Activated CD8-positive, alpha-beta T cell treated with anti-CD3 and anti-CD28 coated beads for 36 hours (primary cell): ENCODE measurements at regions not wholly inside any gene's neighbourhood (a gene's known extent, or its start where the extent isn't known, plus 50 kb on each side); places are given as distances from the start of the nearest gene placed in this dataset.

Experiments used
- ATAC-seq: fragments of 200-7000 bp; cut with Tn5 transposase; one replicate; pipeline ENCODE4 v1.10.0; 2021; ENCODE audit warnings: mild to moderate bottlenecking, moderate library complexity
- CTCF ChIA-PET: fragments of 350-600 bp; sonication (Branson Sonifier 250); formaldehyde crosslinking; loops from one replicate; lab custom pipeline; 2021; ENCODE audit warnings: antibody characterized with exemption; lab: Charles Lee
- POLR2A ChIA-PET: fragments of 350-600 bp; sonication (Branson Sonifier 250); formaldehyde crosslinking; loops from one replicate; lab custom pipeline; 2021; ENCODE audit warnings: antibody characterized with exemption; lab: Charles Lee
- DNase-seq: peaks from one replicate; pipeline ENCODE4 v3.0.0-alpha.2; 2020
- H3K27ac Mint-ChIP-seq: one replicate; pipeline ENCODE4 v1.8.0; 2021; ENCODE audit warnings: mild to moderate bottlenecking, mixed read lengths
- H3K27me3 Mint-ChIP-seq: one replicate; pipeline ENCODE4 v1.8.0; 2021; ENCODE audit warnings: mixed read lengths
- H3K36me3 Mint-ChIP-seq: one replicate; pipeline ENCODE4 v1.8.0; 2021; ENCODE audit warnings: low read depth, mixed read lengths
- H3K4me1 Mint-ChIP-seq: one replicate; pipeline ENCODE4 v1.8.0; 2021; ENCODE audit warnings: low read depth, mixed read lengths
- H3K4me3 Mint-ChIP-seq: one replicate; pipeline ENCODE4 v1.8.0; 2021; ENCODE audit warnings: mild to moderate bottlenecking, moderate library complexity, mixed read lengths
- H3K9me3 Mint-ChIP-seq: one replicate; pipeline ENCODE4 v1.8.0; 2021; ENCODE audit warnings: mixed read lengths
- CTCF ChIP-seq: fragments of 200-600 bp; IDR thresholded peaks from one replicate; pipeline ENCODE4 v1.8.0; 2022; ENCODE audit warnings: antibody characterized with exemption, mild to moderate bottlenecking
- intact Hi-C: fragments of 100-400 bp; cut with micrococcal nuclease; formaldehyde crosslinking; loops from one replicate; pipeline ENCODE4 v1.10.0; 2022

DNA sequence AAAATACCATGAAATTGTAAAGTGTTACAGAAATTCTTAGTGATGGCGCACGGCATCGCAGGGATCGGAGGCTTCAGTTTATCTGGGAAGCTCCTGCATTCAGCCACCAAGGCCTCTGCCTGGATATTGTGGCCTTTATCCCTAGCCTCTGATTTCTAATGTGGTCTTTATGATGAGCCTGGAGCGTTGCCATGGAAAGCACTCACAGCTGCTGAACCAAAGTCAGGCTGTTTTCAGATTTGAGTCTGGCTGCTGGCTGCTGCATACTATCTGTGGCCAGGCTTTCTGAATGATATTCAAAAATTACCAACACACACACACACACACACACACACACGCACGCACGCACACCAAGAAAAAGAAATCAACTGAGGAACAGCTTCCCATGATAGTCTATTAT lies 101.1 kb upstream of the ZNF366 start:
- Mint-ChIP-seq H3K9me3 (no peaks in the 10 kb centered on the region), H3K4me1 (no peaks in the 10 kb centered on the region), H3K4me3 (no peak overlapping the region), H3K27me3 (peaks cover 6% of the 10 kb centered on the region), H3K27ac (no peak overlapping the region), H3K36me3 (no peaks in the 10 kb centered on the region)
- TF ChIP-seq CTCF, result no peak
- ChIA-PET CTCF (interaction anchor here (1.7 kb wide), 1 partner anchor 12 kb away, joined by 4 read pairs; no protein-coding TSS in a partner anchor), POLR2A (no interaction called here)
- intact Hi-C loops, result no loop called here
- ATAC-seq, result no peak
- DNase-seq, result no peak

GRCh38 chr5:72607381-72607780 lies 100.2 kb upstream of the ZNF366 start:
- intact Hi-C loops, result no loop called here
- POLR2A ChIA-PET, result no interaction called here
- Mint-ChIP-seq H3K36me3 (no peaks in the 10 kb centered on the region), H3K4me3 (no peak overlapping the region), H3K27me3 (peaks cover 6% of the 10 kb centered on the region), H3K9me3 (no peaks in the 10 kb centered on the region), H3K27ac (no peak overlapping the region), H3K4me1 (no peaks in the 10 kb centered on the region)
- CTCF ChIA-PET, result no interaction called here
- ATAC-seq, result no peak
- TF ChIP-seq CTCF, result no peak
- no peak for DNase-seq

DNA sequence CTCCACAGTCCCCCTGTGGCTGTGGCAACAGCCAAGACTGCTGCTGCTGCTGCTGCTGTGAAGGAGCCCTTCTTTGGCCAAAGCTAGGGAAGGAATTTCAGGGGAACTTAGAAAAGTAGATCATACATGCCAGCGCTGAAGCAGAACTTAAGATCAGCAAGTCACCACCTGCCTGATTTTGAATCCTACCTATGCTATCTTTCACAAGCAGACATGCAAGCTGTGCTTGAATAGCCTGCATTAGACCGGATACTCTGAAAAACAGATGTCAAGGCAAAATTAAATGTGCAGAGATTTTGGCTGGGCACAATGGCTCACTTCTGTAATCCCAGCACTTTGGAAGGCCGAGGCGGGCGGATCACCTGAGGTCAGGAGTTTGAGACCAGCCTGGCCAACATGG lies 99.3 kb upstream of the ZNF366 start:
- DNase-seq, result no peak
- no peaks in the 10 kb centered on the region for H3K36me3 Mint-ChIP-seq
- no peak overlapping the region for H3K27ac Mint-ChIP-seq
- POLR2A ChIA-PET, result no interaction called here
- no peak for ATAC-seq
- no peaks in the 10 kb centered on the region for H3K9me3 Mint-ChIP-seq
- CTCF ChIA-PET, result no interaction called here
- peaks cover 6% of the 10 kb centered on the region for H3K27me3 Mint-ChIP-seq
- H3K4me3 Mint-ChIP-seq, result no peak overlapping the region
- H3K4me1 Mint-ChIP-seq, result no peaks in the 10 kb centered on the region
- intact Hi-C loops, result no loop called here
- no peak for TF ChIP-seq CTCF

- ChIA-PET CTCF (no interaction called here), POLR2A (no interaction called here)
- peaks cover 4% of the 10 kb centered on the region for H3K27me3 Mint-ChIP-seq
- intact Hi-C loops, result no loop called here
- no peak overlapping the region for H3K27ac Mint-ChIP-seq
- H3K4me3 Mint-ChIP-seq, result no peak overlapping the region
- no peaks in the 10 kb centered on the region for H3K9me3 Mint-ChIP-seq
- DNase-seq (no peak), ATAC-seq (no peak)
- H3K4me1 Mint-ChIP-seq, result no peaks in the 10 kb centered on the region
- no peaks in the 10 kb centered on the region for H3K36me3 Mint-ChIP-seq
- no peak for TF ChIP-seq CTCF
These were observed 98.4 kb upstream of the ZNF366 start for GRCh38 chr5:72605632-72606031.

GRCh38 chr5:72604798-72605154 lies 97.6 kb upstream of the ZNF366 start:
- no peaks in the 10 kb centered on the region for H3K36me3 Mint-ChIP-seq
- intact Hi-C loops, result no loop called here
- POLR2A ChIA-PET, result no interaction called here
- no peaks in the 10 kb centered on the region for H3K4me1 Mint-ChIP-seq
- H3K9me3 Mint-ChIP-seq, result no peaks in the 10 kb centered on the region
- no peak overlapping the region for H3K27ac Mint-ChIP-seq
- CTCF ChIA-PET, result no interaction called here
- ATAC-seq (no peak), DNase-seq (no peak)
- H3K4me3 Mint-ChIP-seq, result no peak overlapping the region
- no peak for TF ChIP-seq CTCF
- H3K27me3 Mint-ChIP-seq, result peaks cover 2% of the 10 kb centered on the region
